Tibial artery (tissue), 4 donors: ENCODE measurements at regions not wholly inside any gene's neighbourhood (a gene's known extent, or its start where the extent isn't known, plus 50 kb on each side); places are given as distances from the start of the nearest gene placed in this dataset.
"Not testable (repeated sequence)": the region's sequence is repeated elsewhere in the genome, so short reads cannot be mapped to it uniquely, and the experiment has no call there.

Experiments
- DNase-seq, 2 donors: peaks; one replicate each; pipeline ENCODE4 v3.0.0-alpha.2; 2019
- H3K27ac ChIP-seq, 2 donors: fragments of 200-600 bp; sonication (generic) in 1 of 2; 1 replicate in 1 of 2; 2 replicates in 1 of 2; pipeline ENCODE4 v1.5.1; 2018 to 2019; ENCODE audit warnings: mild to moderate bottlenecking in 1 of 2
- H3K27me3 ChIP-seq, 2 donors: fragments of 200-600 bp; sonication (generic) in 1 of 2; one replicate each; pipeline versions ENCODE4 v1.5.1 to v1.6.0; 2016 to 2019
- H3K36me3 ChIP-seq, 3 donors: fragments of 200-600 bp; sonication (generic) in 2 of 3; one replicate each; pipeline ENCODE4 v1.5.1; 2016 to 2019; ENCODE audit warnings: mild to moderate bottlenecking in 2 of 3
- H3K4me1 ChIP-seq, 4 donors: fragments of 200-600 bp; sonication (generic) in 2 of 4; 1 replicate in 3 of 4; 2 replicates in 1 of 4; pipeline ENCODE4 v1.5.1; 2016 to 2019
- H3K4me3 ChIP-seq, 2 donors: fragments of 200-600 bp; sonication (generic) in 1 of 2; 1 replicate in 1 of 2; 2 replicates in 1 of 2; pipeline ENCODE4 v1.5.1; 2018 to 2019; ENCODE audit warnings: mild to moderate bottlenecking in 2 of 2
- H3K9me3 ChIP-seq, 3 donors: fragments of 200-600 bp; sonication (generic) in 1 of 3; one replicate each; pipeline ENCODE4 v1.5.1; 2016 to 2019
- CTCF ChIP-seq, 2 experiments: fragments of 200-600 bp in 1 of 2; fragments of 450-650 bp in 1 of 2; IDR thresholded peaks; one replicate each; pipeline ENCODE4 v1.5.1; 2017 to 2019; ENCODE audit warnings: antibody characterized with exemption in 2 of 2, mild to moderate bottlenecking in 1 of 2, moderate library complexity in 1 of 2
- intact Hi-C: fragments of 100-400 bp; cut with DNase I; formaldehyde crosslinking; loops from one replicate; pipeline ENCODE4 v1.15.0; 2023; ENCODE audit warnings: low total_unique reads

DNA sequence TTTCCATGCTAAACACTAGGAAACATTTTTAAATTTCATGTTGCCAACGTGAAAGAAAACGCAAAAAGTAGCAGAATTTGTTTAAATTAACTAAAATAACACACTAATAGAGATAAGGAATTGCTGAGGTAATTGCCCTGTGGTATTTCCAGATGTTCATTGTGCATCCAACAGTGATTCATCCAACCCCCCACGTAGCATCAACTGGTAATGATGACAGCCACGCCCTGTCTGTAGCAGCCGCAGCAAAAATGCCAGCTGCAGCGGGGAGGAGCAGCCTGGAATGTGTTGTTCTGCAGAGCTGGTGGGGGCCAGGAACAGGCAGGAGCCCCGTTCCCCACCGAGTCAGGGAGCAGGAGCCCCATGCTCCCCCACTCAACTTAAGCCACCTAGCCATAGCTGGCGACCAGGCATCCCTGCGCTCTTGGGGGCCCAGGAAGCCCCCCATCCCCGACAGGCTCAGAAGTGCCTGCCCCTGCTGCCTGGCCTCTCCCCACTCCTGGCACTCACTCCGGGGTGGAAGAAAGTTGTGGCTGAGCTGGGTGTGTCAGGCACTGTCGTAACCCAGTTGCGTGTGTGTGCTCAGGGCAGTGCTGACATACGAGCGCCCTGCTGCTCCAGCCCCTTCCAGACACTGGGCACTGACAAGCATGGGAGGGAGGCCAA is 695.1 kb upstream of the ACVR2A start:
- no peaks in the 10 kb centered on the region for H3K27me3 ChIP-seq
- no peaks in the 10 kb centered on the region for H3K9me3 ChIP-seq
- no peaks in the 10 kb centered on the region for H3K4me1 ChIP-seq
- H3K27ac ChIP-seq: no peak overlapping the region
- H3K36me3 ChIP-seq: no peaks in the 10 kb centered on the region
- no peak for TF ChIP-seq CTCF (IDR thresholded peaks at IDR 0.05)
- intact Hi-C loops: no loop called here
- no peak for DNase-seq
- H3K4me3 ChIP-seq: no peak overlapping the region

DNA sequence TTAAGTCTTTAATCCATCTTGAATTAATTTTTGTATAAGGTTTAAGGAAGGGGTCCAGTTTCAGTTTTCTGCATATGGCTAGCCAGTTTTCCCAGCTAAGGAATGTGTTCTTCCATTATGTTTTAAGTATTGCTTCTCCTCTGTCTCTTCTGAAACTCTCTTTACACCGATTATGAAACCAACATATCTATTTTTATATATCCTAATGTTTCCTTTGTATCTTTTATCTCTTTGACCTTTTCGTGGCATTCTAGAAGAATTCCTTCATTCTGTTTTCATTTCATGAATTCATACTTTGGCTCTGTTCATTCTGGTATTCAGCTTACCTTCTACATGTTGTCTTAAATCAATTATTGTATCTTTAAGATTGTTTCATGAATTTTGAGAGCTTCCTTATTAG is 697.0 kb upstream of the ACVR2A start:
- intact Hi-C loops: no loop called here
- no peaks in the 10 kb centered on the region for H3K9me3 ChIP-seq
- H3K4me3 ChIP-seq: no peak overlapping the region
- H3K27me3 ChIP-seq: no peaks in the 10 kb centered on the region
- no peak for TF ChIP-seq CTCF (IDR thresholded peaks at IDR 0.05)
- no peak overlapping the region for H3K27ac ChIP-seq
- DNase-seq: no peak
- no peaks in the 10 kb centered on the region for H3K36me3 ChIP-seq
- no peaks in the 10 kb centered on the region for H3K4me1 ChIP-seq

DNA sequence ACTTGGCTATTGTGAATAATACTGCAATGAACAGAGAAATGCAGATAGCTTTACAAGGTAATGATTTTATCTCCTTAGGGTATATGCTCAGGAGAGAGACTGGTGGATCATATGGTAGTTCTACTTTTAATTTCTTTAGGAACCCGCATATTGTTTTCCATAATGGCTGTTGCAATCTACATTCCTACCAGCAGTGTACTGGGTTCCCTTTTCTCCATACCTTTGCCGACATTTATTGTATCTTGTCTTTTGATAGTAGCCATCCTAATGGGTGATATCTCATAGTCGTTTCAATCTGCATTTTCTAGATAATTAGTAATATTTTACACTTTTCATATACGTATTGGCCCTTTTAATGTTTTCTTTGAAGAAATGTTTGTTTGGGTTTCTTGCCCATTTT is 702.9 kb upstream of the ACVR2A start:
- Histone ChIP-seq H3K27me3 (no peaks in the 10 kb centered on the region), H3K4me1 (no peaks in the 10 kb centered on the region), H3K27ac (no peak overlapping the region), H3K36me3 (no peaks in the 10 kb centered on the region), H3K4me3 (no peak overlapping the region), H3K9me3 (no peaks in the 10 kb centered on the region)
- DNase-seq: no peak
- no peak for TF ChIP-seq CTCF (IDR thresholded peaks at IDR 0.05)
- intact Hi-C loops: no loop called here

GRCh38 chr2:147139732-147140131 is 705.1 kb upstream of the ACVR2A start:
- H3K4me1 ChIP-seq, intact Hi-C loops, H3K36me3 ChIP-seq, DNase-seq, H3K27ac ChIP-seq, H3K9me3 ChIP-seq, H3K27me3 ChIP-seq, H3K4me3 ChIP-seq: not testable (repeated sequence)

GRCh38 chr2:147137711-147138110 is 707.1 kb upstream of the ACVR2A start:
- intact Hi-C loops: no loop called here
- no peaks in the 10 kb centered on the region for H3K36me3 ChIP-seq
- no peaks in the 10 kb centered on the region for H3K9me3 ChIP-seq
- no peak for DNase-seq
- no peak overlapping the region for H3K4me3 ChIP-seq
- TF ChIP-seq CTCF (IDR thresholded peaks at IDR 0.05): no peak
- no peak overlapping the region for H3K27ac ChIP-seq
- no peaks in the 10 kb centered on the region for H3K27me3 ChIP-seq
- no peaks in the 10 kb centered on the region for H3K4me1 ChIP-seq

DNA sequence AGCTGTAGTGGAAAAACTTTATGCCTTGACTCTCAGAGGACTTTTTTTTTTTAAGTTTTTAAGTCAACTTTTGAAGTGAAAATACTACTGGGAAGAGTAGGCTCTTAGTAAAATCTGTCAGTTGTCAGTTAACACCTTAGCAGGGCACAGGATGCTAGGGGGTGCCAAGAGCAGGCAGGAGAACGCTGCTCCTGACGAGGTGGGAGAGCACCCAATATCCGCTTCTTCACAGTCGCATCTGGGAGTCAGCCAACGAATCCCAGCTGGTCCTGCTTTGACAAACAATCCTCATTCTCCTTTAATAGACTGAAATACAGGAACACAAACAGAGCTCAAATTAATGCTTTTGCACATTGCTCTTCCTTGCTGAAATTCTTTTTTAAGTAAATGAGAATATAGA is 709.5 kb upstream of the ACVR2A start:
- no peak for DNase-seq
- Histone ChIP-seq H3K4me3 (no peak overlapping the region), H3K27ac (no peak overlapping the region), H3K4me1 (no peaks in the 10 kb centered on the region), H3K9me3 (no peaks in the 10 kb centered on the region), H3K27me3 (no peaks in the 10 kb centered on the region), H3K36me3 (no peaks in the 10 kb centered on the region)
- no peak for TF ChIP-seq CTCF (IDR thresholded peaks at IDR 0.05)
- intact Hi-C loops: no loop called here
